ENCODE measurements at regions not wholly inside any gene's neighbourhood (a gene's known extent, or its start where the extent isn't known, plus 50 kb on each side); places are given as distances from the start of the nearest gene placed in this dataset.

DNA sequence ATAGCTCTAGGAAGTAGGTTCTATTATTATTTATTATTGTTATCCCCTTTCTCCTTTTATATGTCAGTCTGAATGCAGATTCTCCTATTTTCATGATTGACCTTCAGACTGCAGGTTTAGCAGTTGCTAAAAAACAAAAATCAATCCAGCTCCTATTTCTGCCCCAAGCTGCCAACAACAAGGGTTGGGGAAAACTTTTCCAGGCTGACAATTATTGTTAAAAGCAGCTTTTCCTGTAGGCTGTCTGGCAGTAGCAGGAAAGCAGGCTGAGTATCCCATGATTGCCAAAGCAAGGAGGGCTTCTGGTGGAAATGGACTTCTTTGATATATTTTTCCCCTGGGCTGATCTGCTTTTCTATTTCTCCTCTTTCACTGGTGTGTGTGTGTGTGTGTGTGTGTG is 78.0 kb upstream of the CTLA4 start:
- in situ Hi-C loops (cut with HindIII; ENCODE audit: low sequenced_read_pairs): no loop called here
- no peak for DNase-seq (ENCODE audit: low spot score)

DNA sequence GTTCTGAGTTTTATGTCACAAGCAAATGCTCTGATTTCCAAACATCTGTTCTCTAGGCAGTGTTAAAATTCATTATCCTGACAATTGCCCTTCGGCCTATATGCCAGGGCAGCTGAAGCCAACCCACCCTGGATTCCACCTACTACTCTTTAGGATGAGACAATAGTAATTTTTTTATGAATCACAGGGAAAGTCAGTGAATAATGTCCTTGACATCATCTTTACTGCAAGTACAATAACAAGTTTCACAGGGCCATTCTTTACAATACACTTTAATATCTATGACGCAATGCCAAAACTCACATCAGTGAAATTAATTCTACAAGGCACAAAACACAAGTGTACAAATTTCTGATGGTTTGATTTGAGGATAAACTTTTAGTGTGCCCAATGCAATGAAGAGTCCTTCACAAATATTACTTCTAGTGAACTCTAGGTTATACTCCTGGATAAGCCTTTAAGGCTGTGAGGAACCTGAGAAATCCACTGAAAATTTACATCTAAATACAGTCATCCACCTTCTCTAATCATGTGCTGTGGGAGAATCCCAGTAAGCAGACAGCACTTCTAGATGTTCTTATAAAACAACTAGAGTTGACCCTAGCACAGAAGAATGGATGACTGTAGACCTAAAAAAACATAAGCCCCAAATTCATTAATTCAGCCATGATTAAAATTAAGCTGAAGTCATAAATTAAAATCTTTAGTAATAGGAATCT is 77.3 kb upstream of the CTLA4 start:
- in situ Hi-C loops (cut with HindIII; ENCODE audit: low sequenced_read_pairs): no loop called here
- no peak for DNase-seq (ENCODE audit: low spot score)

DNA sequence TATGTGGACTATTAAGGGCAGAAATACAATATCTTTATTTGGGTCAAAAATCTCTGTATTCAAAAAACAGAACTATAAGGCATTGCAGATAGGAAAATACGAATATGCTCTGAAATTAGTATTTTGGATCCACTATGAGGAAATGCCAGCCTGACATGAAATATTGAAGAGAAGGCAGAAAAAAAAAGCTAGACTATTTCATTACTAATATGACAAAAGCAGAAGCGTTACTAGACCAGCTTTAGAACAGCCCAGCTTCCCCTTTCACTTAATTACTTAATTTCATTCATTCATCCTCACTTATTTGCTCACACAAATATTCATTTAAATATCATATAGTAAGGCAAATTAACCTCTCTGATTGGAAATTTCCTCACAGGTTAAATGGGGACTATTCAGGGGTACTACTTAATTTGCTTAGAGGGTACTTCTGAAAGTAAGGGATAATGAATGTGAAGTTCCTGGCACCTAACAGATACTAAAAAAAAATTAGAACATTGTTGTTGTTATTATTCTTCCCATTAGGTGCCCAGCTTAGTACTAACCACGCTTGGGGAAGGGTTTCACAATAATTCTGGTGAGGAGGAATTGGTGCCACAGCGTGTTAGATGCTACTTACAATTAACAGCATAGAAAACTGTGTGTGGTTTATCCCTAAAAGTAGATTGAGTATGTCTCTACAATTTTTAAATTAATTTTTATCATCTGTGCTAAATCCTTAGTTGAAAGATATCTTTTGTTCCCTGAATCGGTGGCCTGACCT is 71.1 kb upstream of the CTLA4 start:
- in situ Hi-C loops (cut with HindIII; ENCODE audit: low sequenced_read_pairs): no loop called here
- DNase-seq (ENCODE audit: low spot score): no peak

DNA sequence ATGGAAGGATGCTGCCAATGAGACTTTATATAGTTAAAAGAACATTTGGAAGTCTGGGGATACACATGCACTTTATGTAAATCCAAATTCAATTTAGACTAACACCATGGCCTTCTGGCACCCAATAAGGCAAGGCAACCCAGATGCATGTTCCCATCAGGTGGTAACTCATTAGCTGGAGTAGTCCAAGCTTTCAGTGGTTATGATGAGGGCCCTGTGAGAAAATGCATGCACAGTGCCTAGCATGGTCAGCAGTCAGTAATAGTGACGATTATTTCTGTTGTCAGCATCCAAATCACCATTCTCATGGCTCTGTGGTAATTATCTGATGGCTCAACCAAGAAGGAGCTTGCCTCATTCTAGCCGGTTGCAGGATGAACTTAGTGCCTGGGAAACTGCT is 70.3 kb upstream of the CTLA4 start:
- DNase-seq (ENCODE audit: low spot score): no peak
- in situ Hi-C loops (cut with HindIII; ENCODE audit: low sequenced_read_pairs): no loop called here

DNA sequence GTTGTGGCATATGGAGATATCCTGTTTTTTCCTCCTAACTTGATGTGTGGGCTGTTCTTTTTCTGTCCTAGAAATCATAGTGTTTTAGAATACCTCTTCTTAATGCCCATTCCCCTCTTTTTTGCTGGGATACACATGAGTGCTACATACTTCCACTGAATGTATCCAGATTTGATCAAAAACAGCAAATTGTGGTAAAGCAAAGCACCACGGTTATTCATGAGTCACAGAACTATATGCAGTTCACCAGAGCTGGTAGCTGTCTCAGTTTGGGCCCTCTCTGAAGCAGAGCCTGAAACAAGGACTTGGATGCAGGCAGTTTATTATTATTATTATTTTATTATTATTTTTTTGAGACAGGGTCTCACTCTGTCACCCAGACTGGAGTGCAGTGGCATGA is 69.9 kb upstream of the CTLA4 start:
- in situ Hi-C loops (cut with HindIII; ENCODE audit: low sequenced_read_pairs): no loop called here
- no peak for DNase-seq (ENCODE audit: low spot score)

DNA sequence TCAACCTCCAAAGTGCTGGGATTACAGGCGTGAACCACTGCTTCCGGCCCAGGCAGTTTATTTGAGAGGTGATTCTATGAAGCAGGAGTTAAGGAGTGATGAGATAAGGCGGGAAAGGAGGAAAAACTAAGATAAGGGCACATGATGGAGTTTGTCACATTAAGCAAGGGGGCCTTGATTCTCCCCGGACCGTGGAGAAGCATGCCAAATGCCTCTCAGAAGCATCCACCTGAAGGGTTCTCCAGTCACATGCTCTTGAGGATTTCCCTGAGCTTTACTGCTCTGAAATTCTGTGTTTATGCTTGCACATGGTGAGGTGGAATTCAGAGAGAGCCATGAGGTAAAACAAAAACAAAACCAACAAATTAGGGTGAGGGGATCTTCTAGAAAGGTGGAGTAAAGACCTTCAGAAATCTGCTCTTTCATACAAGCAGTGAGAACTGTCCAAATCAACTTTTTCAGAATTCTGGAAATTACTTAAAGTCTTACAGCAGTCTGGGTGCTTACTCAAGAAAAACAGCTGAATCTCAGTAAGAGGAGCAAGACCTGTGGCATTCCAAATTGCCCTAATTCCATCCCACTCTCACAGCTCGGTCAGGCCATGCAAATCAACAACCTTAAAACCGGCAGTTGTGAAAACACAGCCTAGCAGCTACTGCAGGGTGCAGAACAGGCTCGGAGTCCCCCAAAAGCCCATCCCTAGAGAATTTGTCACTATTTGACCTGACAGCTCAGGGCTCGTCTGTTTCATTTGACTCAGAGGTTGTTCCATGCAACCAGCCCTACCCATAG is 69.1 kb upstream of the CTLA4 start:
- DNase-seq (ENCODE audit: low spot score): no peak
- in situ Hi-C loops (cut with HindIII; ENCODE audit: low sequenced_read_pairs): no loop called here

DNA sequence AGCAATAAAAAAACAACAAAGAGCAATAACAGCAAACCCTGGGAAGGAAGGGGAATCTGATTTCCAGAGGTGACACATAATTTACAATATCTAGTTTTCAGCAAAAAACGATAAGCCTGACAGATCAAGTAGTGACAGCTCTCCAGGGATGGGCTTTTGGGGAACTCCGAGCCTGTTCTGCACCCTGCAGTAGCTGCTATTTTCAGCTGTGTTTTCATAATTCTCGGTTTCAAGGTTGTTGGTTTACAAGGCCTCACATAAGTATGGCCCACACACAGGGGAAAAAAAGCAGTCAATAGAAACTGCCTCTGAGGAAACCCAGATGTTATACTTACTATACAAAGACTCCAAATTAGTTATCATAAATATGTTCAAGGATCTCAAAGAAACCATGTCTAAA is 67.7 kb upstream of the CTLA4 start:
- no peak for DNase-seq (ENCODE audit: low spot score)
- in situ Hi-C loops (cut with HindIII; ENCODE audit: low sequenced_read_pairs): no loop called here

DNA sequence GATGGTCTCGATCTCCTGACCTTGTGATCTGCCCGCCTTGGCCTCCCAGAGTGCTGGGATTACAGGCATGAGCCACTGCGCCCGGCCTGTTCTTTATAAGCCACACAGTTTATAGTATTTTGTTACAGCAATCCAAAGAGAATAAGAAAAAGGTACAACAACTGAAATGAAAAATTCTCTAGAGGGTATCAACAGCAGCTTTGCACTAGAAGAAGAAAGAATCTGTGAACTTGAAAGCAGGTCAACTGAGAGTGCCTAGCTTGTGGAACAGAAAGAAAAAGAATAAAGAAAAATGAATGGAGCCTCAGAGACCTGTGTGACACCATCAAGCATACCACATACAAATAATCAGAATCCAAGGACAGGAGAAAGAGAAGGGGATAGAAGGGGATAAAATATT is 66.8 kb upstream of the CTLA4 start:
- in situ Hi-C loops (cut with HindIII; ENCODE audit: low sequenced_read_pairs): no loop called here
- no peak for DNase-seq (ENCODE audit: low spot score)

DNA sequence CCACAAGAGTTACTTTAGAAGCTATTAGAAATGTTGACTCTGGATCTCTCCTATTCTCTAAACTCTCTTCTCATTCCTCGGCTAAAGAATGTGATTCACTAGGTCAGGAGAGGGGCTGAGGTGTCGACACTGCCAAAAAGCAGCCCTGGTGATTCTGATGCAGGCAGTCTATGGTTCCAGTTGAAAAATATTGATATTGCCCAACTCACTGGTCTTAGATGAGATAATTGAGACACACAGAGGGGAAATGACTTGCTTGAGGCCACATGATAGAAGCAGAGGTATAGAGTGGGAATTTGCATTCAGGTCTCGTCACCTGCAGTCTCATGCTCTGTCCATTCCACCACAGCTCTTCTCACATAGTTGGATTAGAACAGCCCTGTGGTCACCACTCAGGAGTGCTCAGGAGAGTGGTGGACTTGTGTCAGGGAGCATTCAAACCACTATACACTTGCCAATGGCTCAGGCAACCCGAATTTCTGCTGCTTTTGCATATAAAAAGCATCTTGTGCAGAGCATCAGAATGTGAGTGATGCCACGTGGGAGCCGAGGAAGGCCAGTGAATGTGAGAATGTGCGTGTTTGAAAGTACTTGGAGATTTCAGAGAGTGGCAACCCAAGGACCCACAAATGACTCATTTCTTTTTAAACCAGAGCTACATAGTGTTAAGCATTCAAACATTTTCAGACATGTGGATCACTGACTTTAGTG is 65.1 kb upstream of the CTLA4 start:
- in situ Hi-C loops (cut with HindIII; ENCODE audit: low sequenced_read_pairs): no loop called here
- DNase-seq (ENCODE audit: low spot score): no peak

DNA sequence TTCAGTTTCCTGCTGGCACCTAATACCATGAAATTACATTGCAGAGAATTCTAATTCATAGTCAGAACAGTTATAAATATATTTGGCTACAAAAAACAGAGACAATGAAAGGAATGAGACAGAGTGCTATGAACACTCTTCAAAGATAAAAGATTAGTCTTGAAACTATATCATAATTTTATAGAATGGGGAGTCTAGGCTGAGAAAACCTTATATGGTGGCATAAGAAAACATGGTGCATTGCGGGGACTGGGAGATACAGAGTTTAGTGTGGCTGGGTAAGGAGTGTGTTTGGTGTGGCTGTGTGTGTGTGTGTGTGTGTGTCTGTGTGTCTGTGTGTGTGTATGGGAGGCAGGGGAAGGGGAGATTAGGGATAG is 64.5 kb upstream of the CTLA4 start:
- no peak for DNase-seq (ENCODE audit: low spot score)
- in situ Hi-C loops (cut with HindIII; ENCODE audit: low sequenced_read_pairs): no loop called here

DNA sequence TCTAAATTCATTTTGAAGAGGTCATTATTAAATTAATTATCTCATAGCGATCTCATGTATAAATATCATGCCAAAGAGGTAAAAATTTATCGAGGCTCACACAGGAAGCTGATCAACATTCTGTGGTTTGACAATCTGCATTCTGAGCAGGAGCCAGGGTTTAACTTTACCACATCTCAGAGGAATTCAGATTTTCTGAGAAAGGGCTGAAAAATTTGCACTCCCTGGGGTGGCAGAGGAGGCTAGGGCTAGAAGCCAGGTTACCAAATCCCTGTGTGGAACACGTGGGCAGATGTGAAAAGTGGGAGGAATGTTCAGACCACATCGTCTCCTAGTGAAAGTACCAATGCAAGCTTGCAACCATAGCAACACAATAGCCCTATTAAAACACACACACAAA is 63.5 kb upstream of the CTLA4 start:
- no peak for DNase-seq (ENCODE audit: low spot score)
- in situ Hi-C loops (cut with HindIII; ENCODE audit: low sequenced_read_pairs): no loop called here

DNA sequence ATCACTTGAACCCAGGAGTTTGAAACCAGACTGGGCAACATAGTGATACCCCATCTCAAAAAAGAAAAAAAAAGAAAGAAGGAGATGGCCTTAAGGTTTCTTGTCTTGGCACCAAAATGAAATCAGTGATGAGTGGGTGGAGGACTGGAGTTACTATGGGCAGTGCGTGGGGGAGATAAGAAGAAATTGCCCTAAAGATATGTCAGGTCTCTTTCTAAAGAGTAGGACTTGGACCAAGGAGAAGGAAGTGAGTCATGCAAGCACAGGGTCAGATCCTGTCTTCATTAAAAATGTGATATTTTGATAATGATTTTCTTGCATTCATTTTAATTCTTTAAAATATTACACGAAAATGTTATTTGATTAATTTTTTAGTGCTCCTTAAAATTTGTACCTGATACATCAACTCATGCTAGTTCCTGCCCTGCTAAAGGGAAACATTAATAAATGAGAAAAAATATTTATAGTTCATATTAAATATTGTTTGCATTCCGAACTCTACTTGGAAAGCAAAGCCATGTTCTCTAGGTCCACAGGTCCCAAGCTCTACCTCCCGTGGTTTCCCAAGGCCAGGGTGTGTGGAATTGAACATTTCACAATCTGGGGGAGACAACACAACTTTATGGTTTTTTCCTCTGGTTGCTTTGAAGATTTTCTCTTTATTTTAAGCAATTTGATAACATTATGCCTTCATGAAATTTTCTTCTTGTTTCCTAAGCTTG is 62.6 kb upstream of the CTLA4 start:
- in situ Hi-C loops (cut with HindIII; ENCODE audit: low sequenced_read_pairs): no loop called here
- no peak for DNase-seq (ENCODE audit: low spot score)

DNA sequence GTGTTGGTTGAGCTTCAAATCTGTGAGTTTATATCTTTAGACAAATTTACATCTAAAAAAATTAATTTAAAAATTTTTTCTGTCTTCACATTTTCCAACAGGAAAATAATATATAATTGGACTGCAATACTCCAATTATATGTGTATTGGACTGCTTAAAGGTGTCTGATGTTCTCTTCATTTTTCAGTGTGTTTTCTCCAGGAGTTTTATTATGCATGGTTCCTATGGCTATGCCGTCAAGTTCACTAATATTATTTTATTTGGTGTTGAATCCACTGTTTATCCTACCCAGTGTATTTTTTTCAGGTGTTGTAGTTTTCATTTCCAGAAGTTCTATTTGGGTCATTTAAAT is 62.1 kb upstream of the CTLA4 start:
- in situ Hi-C loops (cut with HindIII; ENCODE audit: low sequenced_read_pairs): no loop called here
- no peak for DNase-seq (ENCODE audit: low spot score)

DNA sequence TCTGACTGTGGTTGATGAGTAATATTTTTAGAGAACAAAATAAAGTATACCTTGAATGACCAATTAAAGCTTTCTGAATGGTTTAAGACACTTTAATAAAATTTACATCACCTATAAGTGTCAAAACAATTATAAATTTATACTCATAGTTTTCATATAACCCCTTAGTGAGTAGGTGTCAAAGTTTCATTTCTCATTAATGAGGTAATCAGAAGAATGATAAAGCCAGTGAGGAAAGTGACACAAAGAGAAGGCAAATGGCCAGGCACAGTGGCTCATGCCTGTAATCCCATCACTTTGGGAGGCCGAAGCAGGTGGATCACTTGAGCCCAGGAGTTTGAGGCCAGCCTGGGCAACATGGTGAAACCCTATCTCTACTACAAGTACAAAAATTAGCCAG is 60.8 kb upstream of the CTLA4 start:
- in situ Hi-C loops (cut with HindIII; ENCODE audit: low sequenced_read_pairs): no loop called here
- DNase-seq (ENCODE audit: low spot score): no peak

DNA sequence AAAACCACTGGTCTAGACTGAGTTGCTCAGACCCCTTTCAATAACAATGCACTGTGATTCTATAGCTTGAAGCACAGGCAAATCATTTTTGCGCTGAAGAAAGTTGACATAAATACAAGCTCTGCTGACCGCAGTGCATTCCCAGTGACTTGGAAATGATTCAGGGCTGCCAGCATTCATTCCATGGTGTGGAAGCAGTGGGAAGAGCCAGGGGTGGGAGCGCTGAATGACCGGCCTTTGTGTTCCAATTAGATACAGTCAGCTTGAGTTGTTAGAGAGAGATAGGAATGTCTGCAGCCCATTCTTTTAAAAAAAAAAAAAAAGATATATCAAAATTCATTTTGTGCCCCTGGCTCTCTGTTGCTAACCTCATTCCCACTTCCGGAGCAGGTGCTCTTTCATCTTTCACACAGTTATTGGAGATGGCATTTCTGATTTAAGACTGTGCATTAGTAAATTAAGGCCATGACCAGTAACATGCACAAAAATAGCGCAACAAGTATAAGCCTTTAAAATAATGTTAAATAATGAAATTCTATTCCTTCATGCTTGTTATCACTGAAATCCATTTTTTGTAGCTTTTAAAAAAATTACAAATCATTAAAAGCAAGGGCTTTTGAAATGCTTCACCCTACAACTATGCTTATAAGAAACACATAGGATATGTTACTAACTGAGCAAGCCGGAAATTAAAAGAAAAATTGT is 59.4 kb upstream of the CTLA4 start:
- in situ Hi-C loops (cut with HindIII; ENCODE audit: low sequenced_read_pairs): no loop called here
- DNase-seq (ENCODE audit: low spot score): peak; percentile 6

DNA sequence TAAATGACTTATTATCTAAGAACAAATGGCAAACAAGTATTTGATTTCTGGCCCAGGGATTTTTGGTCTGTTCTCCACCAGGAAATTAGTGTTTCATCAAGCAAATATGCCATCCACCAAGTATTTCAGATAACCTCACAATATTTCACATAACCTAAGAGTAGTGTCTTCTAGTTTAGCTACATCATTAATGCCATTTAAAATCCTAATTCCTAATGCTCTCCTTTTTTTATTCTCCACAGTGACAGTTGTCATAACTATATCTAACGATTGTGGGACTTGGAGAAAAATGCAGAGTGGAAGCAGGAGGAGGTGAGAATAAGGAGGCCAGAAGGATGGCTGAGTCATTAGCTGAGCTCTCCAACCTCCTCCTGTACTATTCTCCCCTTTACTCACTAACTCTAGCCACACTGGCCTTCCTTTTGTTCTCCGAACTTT is 58.5 kb upstream of the CTLA4 start:
- in situ Hi-C loops (cut with HindIII; ENCODE audit: low sequenced_read_pairs): no loop called here
- no peak for DNase-seq (ENCODE audit: low spot score)

DNA sequence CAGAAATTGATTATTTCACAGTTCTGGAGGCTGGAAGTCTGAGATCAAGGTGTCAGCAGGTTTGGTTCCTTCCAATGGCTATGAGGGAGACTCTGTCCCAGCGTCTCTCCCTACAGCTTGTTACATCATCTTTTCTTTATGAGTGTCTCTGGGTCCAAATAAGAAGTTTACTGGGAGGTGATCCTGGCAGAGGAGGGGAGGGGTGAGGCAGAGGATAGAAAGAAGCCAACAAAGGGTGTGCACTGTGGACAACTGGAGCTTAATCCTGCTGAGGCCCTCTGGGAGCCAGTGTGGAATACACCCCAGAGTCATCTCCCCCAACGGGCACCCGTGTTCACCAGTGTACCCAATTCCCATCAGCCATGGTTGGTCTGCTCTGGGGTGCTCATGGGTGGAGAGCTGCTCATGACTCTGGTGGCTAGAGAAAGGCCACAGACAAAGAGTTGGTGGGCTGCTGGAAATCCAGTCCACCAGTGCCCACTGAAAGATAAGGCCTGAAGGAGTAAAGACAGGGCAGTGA is 57.5 kb upstream of the CTLA4 start:
- in situ Hi-C loops (cut with HindIII; ENCODE audit: low sequenced_read_pairs): no loop called here
- DNase-seq (ENCODE audit: low spot score): no peak

DNA sequence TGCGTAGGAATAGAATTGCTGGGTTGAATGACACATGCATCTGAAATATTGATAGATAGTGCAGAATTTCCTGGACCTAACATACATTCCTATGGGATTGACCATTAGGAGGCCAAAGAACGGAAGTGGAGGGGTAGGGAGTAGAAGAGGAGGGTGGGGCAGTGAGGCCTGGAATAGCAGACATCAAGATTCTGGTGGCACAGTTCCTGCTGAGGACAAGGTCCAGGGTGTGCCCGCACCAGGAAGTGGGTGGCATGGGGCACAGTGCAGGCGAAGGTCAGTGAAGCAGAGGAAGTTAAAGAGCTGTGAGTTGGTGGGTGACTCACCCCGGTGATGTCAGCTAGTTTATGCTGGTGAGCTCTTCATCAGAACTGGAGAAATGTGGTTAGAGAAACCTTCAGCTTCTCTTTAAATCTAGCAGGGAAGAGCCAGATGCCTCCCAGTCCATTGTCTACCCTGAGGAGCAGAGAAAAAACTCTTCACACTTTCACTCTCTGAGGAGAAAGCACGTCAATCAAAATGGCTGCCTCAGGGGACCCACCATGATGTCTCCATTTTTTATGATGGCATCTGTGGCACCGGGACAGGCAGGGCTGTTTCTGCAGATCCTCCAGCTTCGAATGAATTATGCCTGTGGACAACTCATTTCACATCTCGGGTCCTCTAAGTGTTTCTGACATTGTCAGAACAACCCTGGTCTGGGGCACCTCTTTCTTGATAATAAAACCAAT is 55.9 kb upstream of the CTLA4 start:
- no peak for DNase-seq (ENCODE audit: low spot score)
- in situ Hi-C loops (cut with HindIII; ENCODE audit: low sequenced_read_pairs): no loop called here
